ENCODE measurements at regions not wholly inside any gene's neighbourhood (a gene's known extent, or its start where the extent isn't known, plus 50 kb on each side); places are given as distances from the start of the nearest gene placed in this dataset.

DNA sequence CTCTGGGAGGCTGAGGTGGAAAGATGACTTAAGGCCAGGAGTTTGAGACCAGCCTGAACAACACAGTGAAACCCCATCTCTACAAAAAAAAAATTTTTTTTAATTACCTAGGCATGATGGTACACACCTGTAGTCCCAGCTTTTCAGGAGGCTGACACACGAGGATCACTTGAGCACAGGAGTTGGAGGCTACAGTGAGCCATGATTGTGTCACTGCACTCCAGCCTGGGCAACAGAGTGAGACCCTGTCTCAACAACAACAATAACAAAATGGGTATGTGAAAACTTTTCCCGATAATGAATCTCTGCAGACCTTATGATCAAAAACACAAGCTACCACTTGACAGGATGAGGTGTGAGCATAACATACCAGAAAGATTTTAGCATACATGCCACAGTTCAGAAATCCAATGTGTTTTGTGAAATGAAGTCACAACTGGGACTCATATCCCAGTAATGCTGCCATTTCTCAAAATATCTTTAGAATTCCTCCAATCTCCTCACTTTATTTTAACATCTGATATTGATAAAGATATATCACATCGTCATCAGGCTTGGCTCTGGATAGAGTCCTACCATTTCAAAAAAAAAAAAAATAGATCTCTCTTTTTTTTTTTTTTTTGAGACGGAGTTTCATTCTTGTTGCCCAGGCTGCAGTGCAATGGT, 74.0 kb upstream of the PELI1 start:
- Histone ChIP-seq H3K36me3 (no peaks in the 10 kb centered on the region), H3K4me3 (no peak overlapping the region), H3K27me3 (no peaks in the 10 kb centered on the region), H3K27ac (no peak overlapping the region), H3K9me3 (no peaks in the 10 kb centered on the region), H3K4me1 (peaks cover 0 to 3% (median 0%) of the 10 kb centered on the region in 4 donors)
- TF ChIP-seq, protein P1, sequence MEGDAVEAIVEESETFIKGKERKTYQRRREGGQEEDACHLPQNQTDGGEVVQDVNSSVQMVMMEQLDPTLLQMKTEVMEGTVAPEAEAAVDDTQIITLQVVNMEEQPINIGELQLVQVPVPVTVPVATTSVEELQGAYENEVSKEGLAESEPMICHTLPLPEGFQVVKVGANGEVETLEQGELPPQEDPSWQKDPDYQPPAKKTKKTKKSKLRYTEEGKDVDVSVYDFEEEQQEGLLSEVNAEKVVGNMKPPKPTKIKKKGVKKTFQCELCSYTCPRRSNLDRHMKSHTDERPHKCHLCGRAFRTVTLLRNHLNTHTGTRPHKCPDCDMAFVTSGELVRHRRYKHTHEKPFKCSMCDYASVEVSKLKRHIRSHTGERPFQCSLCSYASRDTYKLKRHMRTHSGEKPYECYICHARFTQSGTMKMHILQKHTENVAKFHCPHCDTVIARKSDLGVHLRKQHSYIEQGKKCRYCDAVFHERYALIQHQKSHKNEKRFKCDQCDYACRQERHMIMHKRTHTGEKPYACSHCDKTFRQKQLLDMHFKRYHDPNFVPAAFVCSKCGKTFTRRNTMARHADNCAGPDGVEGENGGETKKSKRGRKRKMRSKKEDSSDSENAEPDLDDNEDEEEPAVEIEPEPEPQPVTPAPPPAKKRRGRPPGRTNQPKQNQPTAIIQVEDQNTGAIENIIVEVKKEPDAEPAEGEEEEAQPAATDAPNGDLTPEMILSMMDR (IDR thresholded peaks at IDR 0.05), result no peak
- no peak for DNase-seq
- intact Hi-C loops (cut with DNase I; ENCODE audit: low total_unique reads), result no loop called here

DNA sequence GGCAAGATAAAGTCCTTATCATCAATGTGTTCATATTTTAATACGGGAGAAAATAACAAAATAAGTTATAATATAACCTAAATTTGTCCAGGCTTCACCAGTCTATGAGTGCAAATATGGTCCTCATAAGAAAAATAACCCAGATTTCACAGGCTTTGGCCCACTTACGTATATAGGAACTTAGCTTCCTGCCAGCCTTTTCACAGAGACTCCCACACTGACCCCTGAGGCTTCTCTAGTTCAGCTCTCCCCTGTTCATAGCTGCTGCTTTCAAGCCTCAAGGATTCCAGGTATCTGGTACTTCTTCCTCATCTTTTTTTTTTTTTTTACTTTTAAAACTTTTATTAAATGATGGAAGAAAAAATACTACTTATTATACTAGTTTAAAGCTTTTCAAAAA, 74.9 kb upstream of the PELI1 start:
- Histone ChIP-seq H3K27me3 (no peaks in the 10 kb centered on the region), H3K9me3 (no peaks in the 10 kb centered on the region), H3K4me1 (peaks cover 0 to 3% (median 0%) of the 10 kb centered on the region in 4 donors), H3K4me3 (no peak overlapping the region), H3K27ac (no peak overlapping the region), H3K36me3 (no peaks in the 10 kb centered on the region)
- intact Hi-C loops (cut with DNase I; ENCODE audit: low total_unique reads), result no loop called here
- TF ChIP-seq, protein P1 (IDR thresholded peaks at IDR 0.05), result no peak
- DNase-seq, result no peak

- no peak overlapping the region for H3K27ac ChIP-seq
- H3K4me1 ChIP-seq, result peaks cover 0 to 3% (median 0%) of the 10 kb centered on the region in 4 donors
- TF ChIP-seq, protein P1 (IDR thresholded peaks at IDR 0.05), result no peak
- no peaks in the 10 kb centered on the region for H3K9me3 ChIP-seq
- H3K27me3 ChIP-seq, result no peaks in the 10 kb centered on the region
- H3K4me3 ChIP-seq, result no peak overlapping the region
- no peak for DNase-seq
- intact Hi-C loops (cut with DNase I; ENCODE audit: low total_unique reads), result no loop called here
- H3K36me3 ChIP-seq, result no peaks in the 10 kb centered on the region
These were observed 76.0 kb upstream of the PELI1 start for GRCh38 chr2:64220265-64220664.

DNA sequence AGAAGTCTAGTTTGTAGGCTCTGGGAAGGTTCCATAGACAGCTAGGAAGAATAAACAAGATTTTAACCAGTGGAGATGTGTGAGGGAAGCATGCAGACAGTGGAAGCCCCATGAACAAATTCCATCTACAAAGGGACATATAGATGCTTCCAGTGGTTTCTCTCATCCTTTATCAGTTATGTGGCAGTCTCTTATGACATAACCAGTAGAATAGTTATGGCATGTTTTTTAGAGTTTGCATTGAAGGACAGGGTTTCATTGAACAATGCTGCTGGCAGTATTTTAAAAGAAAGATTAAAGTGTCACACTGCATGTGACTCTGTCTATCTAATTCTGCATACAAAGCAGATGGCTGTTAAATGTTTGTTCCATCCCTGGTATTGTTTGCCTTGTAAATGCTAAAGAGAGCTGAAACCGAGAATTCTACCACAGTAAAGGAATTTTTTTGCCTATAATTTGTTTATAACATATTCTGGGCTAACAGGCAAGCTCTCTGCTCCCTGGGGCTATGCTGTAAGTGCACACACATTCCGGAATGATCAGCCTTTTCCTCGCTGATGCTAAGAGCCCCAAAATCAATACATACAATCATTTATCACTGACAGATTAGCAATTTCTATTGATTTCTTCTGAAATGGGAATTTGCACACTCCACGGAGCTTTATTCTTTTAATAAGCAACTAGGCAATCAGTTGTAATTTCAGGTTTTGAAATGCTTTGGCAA, 76.8 kb upstream of the PELI1 start:
- Histone ChIP-seq H3K27ac (no peak overlapping the region), H3K4me1 (peaks cover 0 to 3% (median 0%) of the 10 kb centered on the region in 4 donors), H3K36me3 (no peaks in the 10 kb centered on the region), H3K27me3 (no peaks in the 10 kb centered on the region), H3K9me3 (no peaks in the 10 kb centered on the region), H3K4me3 (no peak overlapping the region)
- DNase-seq, result no peak
- TF ChIP-seq, protein P1 (IDR thresholded peaks at IDR 0.05), result no peak
- intact Hi-C loops (cut with DNase I; ENCODE audit: low total_unique reads), result no loop called here

DNA sequence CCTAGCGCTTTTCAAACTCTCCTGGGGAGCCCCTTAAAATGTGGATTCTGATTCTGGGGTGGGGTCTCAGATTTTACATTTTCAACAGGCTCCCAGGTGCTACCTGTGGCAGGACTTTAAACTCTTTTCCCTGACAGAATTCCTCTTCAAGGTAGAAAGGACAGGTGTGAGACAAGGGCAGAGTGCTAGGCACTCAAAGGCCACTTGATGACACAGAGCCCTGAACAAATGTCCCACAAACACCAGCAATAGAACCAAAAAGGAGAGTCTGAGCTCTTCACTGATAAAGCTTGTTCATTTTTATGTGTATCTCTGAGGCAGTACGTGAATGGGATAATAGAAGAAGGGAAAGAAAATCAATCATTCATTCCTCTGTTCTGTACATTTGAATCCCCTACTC, 77.7 kb upstream of the PELI1 start:
- Histone ChIP-seq H3K9me3 (no peaks in the 10 kb centered on the region), H3K36me3 (no peaks in the 10 kb centered on the region), H3K4me3 (no peak overlapping the region), H3K27me3 (no peaks in the 10 kb centered on the region), H3K4me1 (peaks cover 0 to 3% (median 0%) of the 10 kb centered on the region in 4 donors), H3K27ac (no peak overlapping the region)
- no peak for DNase-seq
- intact Hi-C loops (cut with DNase I; ENCODE audit: low total_unique reads), result no loop called here
- TF ChIP-seq, protein P1 (IDR thresholded peaks at IDR 0.05), result no peak
